HG03196 (cell line): ENCODE measurements at regions not wholly inside any gene's neighbourhood (a gene's known extent, or its start where the extent isn't known, plus 50 kb on each side); places are given as distances from the start of the nearest gene placed in this dataset.

Source experiments
- ATAC-seq: cut with Tn5 transposase; IDR thresholded peaks from one replicate; pipeline ENCODE4 v1.9.1; 2021; ENCODE audit not compliant: unreplicated experiment

DNA sequence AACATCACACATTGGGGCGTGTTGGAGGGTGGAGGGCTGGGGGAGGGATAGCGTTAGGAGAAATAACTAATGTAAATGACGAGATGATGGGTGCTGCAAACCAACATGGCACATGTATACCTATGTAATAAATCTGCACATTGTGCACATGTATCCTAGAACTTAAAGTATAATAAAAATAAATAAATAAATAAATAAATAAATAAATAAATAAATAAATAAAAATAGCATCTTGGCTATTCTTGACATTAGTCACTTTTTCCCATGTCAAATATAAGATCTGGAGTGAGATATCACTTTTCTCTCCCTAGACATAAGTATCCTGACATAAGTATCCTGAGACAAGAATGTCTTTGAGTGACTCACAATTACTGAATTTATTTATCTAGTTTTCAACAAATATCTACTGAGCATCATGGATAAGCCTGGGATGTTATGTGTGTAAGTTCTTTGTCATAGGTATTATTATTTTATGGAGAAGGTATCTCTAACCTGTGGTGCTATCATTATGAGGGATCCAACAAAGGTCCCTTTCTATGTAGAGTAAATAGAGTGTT is 691.3 kb downstream of the SORCS1 start:
- ATAC-seq: no peak

DNA sequence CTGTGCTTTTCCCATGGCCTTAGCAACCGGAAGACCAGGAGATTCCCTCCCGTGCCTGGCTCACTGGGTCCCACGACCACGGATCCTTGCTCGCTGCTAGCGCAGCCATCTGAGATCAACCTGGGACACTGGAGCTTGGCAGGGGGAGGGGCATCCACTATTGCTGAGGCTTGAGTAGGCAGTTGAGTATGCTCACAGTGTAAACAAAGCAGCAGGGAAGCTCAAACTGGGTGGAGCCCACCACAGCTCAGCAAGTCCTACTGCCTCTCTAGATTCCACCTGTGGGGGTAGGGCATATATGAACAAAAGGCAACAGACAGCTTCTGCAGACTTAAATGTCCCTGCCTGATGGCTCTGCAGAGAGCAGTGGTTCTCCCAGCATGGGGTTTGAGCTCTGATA is 697.0 kb downstream of the SORCS1 start:
- ATAC-seq: no peak

DNA sequence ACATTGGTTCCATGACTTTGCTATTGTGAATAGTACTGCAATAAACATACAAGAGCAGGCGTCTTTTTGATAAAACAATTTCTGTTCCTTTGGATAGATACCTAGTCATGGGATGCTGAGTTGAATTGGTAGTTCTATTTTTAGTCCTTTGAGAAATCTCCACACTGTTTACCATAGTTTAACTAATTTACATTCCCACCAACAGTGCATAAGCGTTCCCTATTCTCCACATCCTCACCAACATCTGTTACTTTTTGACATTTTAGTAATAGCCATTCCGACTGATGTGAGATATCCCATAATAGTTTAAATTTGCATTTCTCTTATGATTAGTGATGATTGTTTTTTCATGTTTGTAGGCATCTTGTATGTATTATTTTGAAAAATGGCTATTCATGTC is 707.0 kb downstream of the SORCS1 start:
- no peak for ATAC-seq

DNA sequence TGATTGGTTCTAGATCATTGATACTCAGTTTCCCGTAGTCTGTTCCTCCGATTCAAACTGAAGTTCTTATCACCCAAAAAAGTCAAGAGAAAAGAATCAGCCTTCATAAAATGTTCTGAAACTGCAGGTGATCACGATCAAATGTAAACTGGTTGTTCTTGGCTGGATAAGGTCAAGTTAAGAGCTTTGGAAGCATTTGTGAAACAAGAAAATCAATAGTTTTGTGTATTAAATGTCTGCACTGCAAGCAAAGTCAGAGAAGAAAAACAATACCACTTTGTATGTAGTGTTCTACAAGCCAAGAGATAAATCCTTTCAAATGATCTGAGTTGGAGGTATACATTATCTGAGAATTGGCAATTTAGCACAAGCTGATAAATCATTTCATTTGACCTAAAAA is 710.3 kb downstream of the SORCS1 start:
- no peak for ATAC-seq

DNA sequence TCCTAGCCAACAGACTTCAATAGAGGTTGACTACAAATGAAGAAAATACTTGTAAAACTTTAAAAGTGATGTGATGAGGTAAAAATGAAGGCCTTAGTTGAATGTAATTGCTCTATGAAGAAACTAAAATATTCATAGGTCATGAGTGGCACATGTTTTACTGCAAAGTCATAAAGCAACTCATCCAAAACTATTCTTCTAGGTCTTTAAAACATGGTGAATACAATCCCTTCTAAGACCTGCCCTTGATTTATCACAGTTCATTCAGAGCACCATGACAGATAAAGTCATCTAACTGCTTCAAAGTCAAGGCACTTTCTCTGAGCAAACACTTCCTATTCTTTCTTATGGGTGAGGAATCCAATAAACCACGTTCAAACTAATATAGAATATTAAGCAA is 713.5 kb downstream of the SORCS1 start:
- no peak for ATAC-seq

DNA sequence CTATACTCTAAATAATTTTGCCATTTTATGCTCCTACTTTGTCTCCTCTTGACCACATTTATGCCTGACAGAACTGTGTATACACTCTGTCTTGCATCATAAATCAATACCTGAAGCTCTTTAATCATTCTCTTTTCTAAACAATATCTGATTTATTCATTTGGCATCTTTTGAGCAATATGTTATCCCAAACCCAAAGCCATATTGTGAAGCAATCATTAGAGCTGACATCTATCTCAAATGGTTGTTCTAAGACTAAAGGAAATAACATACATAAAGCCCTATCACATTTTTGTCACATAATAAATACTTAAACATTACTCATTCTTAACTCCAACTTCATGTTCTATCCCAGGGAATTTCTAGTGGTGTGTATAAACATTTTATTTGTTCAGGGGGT is 717.6 kb downstream of the SORCS1 start:
- no peak for ATAC-seq

DNA sequence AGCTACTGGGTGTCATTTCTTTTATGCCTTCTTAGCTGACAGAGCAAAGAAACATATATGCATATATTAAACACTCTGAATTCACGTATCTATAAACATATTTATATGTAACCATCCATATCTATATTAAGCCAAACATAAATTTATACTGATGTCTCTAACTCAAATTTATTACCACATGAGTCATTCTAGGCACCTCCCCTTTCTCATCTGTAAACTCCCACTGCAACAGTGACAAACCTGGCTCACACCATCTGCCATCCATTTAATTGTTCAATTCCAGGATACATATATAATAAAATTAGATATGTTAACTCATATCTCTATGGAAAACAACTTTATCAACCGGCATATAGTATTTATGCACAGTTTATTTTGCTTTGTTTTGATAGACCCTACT is 722.3 kb downstream of the SORCS1 start:
- ATAC-seq: no peak

DNA sequence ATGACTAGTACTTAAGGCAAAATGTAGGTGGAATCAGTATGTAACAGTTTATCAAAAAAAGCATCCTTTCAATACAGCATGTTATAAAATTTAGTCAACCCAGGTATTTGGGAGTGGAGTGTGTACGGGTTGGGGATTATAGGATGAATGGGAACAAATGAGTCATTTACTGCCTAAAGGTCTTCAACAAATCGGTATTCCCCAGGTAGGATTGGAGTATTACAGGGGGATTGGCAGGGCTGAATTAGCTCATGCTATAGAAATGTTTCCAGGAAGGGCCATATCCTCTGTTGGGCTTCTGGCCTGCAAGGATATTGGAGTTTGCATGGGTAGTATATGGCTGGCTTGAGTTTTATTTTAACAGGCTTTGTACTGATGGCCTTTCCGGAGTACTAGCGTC is 723.7 kb downstream of the SORCS1 start:
- no peak for ATAC-seq

DNA sequence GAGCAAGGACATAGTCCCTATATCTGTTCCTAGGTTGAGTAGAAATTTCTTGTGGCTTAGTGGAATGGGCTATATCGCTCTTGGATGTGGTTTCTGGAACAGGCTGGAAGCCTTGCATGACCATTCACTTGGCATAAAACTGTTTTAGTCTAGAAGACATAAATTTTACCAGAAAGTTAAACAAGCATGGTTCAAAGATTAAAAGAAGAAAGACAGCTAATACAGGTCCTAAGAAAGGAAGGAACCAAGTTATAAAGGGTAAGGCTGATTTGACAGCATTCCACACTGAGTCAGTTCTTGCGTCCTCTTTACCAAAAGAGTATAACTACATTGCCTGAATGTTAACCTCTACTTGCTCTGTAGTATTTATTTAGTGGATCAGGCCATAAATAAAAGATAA is 724.2 kb downstream of the SORCS1 start:
- ATAC-seq: no peak

DNA sequence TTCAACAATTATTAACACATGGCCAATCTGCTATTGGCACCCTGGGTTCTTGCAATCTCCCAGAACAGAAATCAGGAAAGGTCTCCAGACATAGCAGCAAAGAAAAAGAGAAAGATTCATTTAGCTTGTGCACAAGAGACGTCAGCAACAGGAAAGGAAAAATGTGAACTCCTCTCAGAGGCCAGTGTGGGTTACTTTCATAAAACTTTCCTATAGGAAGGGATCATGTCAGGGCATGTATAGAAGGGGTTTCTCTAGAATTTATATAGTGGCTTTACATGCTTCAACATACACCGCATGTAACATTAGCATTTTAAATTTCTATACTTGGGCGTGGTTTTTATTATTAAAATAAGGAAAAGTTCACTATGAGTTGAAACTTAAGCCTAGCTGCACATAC is 725.1 kb downstream of the SORCS1 start:
- ATAC-seq: no peak

DNA sequence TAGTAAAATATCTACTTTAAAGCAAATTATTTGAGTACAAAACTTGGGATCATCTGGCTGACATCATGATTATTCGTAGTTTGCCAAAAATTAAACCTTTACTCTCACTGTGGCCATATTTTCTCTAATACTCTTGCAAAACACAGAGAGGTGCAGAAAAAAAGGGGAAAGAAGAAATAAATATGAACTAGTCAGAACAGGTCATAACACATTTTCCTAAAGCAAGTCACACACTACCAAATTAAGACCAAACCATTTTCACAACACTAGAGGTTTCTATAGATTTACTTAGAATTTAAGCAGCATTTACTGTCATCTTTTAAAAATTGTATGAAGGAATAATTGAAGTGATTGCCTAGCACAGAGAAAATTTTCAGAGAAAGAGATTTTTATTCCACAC is 726.1 kb downstream of the SORCS1 start:
- no peak for ATAC-seq

DNA sequence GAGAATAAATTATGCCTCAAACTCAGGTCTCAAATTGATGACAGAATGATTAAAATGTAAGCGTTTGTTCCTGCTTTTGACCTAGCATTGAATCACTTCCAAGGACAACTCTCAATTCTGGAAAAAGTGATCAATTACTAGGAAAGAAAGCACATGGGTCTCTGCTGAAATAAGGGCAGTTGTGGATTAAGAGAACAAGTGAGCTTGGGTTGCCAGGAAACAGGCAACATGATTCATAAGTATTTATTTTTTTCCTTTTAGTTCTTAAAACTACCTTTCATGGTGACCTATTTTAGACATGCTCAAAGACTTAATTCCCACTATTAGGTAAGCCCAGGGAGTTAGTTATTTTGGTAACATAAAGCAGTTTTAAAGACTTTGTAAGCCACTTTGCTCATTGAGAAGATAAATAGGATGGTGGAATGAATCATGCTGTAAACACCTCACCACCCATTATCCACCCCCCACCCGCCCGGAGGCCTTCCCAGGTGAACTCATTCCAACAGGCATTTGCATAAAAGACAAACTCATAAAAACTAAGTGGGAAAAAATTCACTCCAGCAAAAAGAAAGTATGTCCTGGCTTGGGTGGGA is 728.3 kb downstream of the SORCS1 start:
- ATAC-seq: no peak

DNA sequence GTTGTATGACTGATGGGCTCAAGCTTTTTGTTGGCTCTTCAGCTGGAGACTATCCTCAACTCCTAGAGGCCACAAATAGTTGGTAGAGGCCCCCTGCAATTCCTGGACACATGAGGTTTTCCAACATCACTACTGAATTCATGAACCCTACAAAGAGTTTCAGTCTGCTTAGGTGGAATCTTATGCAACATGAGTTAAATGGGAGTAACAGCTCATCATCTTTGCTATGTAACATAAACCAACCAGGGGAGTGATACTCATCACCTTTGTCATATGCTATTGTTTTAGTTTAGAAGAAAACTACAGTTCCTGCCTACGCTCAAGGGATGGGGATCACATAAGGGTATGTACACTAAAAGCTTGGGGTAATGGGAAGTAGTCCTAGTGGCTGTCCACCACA is 729.4 kb downstream of the SORCS1 start:
- no peak for ATAC-seq

DNA sequence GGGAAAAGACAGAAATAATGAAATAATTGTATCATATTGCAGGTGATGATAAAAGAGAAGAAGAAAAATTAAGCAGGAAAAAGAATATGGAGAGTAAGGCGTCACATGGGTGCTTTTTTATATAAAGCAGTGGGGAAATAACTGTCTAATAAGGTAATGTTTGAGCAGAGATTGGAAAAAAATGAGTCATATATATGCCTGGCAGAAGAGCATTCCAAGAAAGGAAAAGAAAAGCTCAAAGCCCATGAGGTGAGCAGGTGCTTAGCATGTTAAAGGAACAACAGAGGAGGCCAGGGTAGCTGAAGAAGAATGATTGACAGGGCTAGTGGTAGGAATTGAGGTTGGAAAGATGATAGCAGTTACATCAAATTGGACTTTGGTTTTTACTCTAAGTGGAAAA is 739.5 kb downstream of the SORCS1 start:
- no peak for ATAC-seq

DNA sequence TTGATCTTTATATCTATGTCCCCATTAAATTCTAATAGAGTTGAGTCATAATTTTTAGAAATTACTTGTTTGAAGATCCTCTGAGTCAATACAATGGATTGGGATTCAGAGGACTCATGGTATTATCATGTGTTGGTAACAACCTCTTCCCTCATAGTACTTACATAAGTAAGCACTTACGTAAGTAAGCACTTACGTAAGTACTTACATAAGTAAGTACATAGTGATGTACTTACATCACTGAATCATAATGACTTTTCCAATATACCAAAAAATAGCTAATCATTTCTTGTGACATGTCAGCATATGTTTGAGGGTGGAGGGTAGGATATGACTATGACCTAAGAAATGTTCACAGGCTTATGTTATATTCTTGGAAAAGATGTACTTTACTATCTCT is 740.5 kb downstream of the SORCS1 start:
- ATAC-seq: no peak

DNA sequence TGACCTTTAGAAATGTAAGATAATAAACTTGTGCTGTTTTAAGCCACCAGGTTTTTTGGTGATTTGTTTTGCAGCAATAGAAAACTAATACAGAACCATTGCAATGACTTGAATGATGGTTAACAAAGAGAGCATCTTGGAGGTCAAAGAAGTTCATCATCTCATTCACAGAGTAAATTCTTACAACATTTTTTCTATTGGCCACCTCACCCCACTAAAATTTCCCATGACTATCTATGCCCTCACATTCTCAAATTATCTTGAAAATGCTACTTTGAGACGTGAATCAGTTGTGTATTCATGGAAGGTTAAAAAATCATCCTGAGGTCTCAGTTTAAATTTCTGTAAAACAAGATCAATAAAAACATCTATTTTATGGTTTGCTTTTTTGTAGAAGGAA is 754.2 kb downstream of the SORCS1 start:
- no peak for ATAC-seq

DNA sequence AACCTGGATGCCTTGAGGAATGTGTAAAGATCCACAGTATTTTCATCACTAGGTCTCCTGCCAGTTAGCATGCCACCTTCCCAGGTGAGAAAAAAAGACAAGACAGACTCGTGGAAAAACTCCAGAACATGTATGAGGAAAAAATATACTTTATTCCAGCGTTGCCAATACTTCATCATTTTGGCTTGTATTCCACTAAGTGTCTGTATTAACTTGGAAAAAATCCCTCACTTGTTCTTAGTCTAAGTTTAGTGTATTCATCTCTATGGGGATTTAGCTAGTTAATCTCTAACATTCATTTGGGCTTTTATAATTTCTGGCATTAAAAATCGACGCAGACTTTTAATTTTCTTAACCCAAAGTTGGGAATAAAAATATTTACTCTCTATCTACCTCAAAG is 759.4 kb downstream of the SORCS1 start:
- ATAC-seq: no peak

DNA sequence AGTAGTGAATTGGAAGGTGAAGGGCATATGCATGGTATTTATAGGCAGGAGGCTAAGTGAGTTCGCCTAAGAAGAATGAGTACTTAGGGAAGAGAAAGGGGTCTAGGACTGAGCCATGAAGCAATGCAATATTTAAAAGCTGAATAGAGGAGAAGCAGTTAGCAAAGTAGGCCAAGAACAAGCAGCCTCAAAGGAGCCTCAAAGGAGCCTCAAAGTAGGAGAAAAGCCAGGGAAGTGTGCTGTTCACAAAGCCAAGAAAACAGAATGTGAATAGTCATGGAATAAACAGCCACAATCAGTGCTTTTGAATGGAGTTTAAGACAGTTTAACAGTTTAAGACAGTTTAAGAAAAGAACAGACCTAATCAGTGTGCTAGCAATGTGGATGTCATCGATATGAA is 762.0 kb downstream of the SORCS1 start:
- no peak for ATAC-seq

DNA sequence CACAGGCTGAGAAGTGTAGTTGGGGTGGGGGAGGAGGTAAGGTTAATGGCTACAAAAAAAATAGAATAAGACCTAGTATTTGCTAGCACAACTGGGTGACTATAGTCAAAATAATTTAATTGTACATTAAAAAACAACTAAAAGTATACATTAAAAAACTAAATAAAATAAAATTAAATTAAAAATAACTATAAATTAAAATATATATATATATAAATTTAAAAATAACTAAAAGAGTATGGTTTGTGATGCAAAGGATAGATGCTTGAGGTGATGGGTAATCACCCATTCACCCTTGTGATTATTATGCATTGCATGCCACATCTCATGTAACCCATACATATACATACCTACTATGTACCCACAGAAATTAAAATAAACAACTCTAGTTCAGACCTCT is 762.5 kb downstream of the SORCS1 start:
- no peak for ATAC-seq

DNA sequence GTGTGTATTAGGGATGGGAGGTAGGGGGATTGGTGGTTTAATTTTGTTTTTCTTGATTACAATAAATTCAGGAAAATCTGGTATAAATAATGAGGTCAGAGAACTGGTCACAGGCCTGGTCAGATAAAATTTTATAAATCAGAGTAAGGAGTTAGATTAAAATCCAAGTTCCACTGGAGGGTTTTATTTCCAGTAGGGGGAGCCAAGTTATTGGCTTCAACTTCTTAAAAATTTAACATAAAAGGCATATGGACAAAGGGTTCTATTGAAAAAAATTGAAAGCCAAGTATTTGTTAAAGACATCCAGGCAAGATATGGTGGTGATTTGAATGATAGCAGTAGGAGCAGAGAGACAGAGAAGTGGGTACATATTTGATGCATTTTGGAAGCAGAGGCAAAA is 763.3 kb downstream of the SORCS1 start:
- ATAC-seq: no peak

DNA sequence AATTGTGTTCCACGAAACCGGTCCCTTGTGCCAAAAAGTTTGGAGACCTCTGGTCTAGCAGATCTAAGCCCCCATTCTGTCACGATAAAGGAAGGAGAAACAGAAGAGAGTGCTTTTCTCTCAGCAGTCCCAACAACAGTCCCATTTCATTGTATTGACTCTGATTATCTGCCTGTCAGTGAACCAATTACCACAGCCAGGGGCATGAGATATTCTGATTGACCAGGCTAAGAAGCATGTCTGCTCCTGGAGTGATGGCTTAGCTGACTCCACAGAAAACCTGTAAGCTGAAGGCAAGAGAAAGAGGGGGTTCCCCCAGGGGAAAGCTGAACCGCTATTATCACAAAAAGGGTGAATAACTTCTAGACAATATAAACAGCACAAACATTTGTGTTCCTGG is 765.4 kb downstream of the SORCS1 start:
- no peak for ATAC-seq

DNA sequence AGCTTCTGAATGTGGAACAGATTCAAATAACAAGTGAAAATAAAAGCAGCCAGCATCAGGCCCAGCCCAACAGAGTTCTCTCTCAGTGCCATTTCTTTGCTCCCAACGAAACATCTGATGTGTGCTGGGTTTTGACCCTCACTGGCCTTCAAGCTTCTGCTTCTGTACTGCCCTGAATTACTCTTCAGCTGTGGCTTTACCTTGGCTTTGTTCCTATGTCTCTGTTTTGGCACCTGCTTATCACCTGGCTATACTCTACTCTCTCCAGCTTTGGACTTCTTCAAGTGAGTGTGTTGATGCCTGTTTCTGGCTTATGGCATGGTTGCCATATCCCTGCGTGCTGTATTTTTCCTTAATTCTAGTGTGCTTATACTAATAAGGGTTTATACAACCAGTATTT is 768.3 kb downstream of the SORCS1 start:
- ATAC-seq: no peak

DNA sequence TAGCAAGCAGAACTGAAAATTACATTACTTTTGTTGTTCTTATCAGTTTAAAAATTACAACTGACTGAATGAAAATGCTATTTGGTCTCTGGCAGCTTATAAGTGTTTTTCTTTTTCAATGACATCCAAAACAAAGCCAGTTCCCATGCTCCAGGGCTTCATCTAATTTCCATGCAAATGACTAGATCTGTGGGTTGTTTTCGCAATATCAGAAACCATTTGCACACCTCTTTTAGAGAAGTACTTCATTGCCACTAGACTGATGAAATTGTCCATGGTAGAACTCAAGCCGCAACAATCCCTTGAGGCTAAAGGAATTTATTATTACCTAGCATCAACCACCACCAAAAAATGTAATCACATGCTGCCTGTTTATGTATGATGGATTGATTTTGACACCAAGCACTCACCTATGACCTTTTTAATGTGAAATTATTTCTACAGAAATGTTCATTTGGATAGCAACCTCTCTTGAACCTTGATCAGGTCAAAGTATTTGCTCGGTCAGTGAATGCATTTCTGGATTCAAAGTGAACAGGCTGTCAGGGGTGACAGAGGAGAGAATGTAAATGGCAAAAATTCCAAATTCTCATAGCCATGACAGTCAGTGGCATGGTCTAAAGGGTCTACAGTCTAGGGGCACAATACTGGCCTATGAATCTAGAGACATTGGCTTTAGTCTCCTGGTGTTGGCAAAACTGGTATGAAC is 769.3 kb downstream of the SORCS1 start:
- ATAC-seq: no peak
